WTC11 (cell line): ENCODE measurements at regions not wholly inside any gene's neighbourhood (a gene's known extent, or its start where the extent isn't known, plus 50 kb on each side); places are given as distances from the start of the nearest gene placed in this dataset.

Experiments
- ESRRA ChIP-seq: sonication (generic); formaldehyde crosslinking; IDR thresholded peaks from 2 replicates; pipeline ENCODE4 v1.8.1; 2022; ENCODE audit warnings: mild to moderate bottlenecking, missing genetic modification reagents, borderline replicate concordance
- RELA ChIP-seq: sonication (generic); formaldehyde crosslinking; IDR thresholded peaks from 2 replicates; pipeline ENCODE4 v1.8.1; 2022; ENCODE audit warnings: missing genetic modification reagents, mild to moderate bottlenecking, borderline replicate concordance
- ZNF263 ChIP-seq: sonication (generic); formaldehyde crosslinking; IDR thresholded peaks from 2 replicates; pipeline ENCODE4 v1.8.1; 2022; ENCODE audit warnings: low read depth, mild to moderate bottlenecking, moderate library complexity, missing genetic modification reagents
- TF ChIP-seq, protein P1 (sequence below): fragments of 200-600 bp; IDR thresholded peaks from 2 replicates; pipeline ENCODE4 v1.8.0; 2022; ENCODE audit warnings: antibody characterized with exemption
- TF ChIP-seq, protein P2 (sequence below): sonication (generic); formaldehyde crosslinking; IDR thresholded peaks from 2 replicates; pipeline ENCODE4 v1.8.1; 2023; ENCODE audit warnings: mild to moderate bottlenecking, missing genetic modification reagents
- TF ChIP-seq, protein P3 (sequence below): sonication (generic); formaldehyde crosslinking; IDR thresholded peaks from 2 replicates; pipeline ENCODE4 v1.8.0; 2022; ENCODE audit warnings: missing genetic modification reagents
- TF ChIP-seq, protein P4 (sequence below): sonication (generic); formaldehyde crosslinking; IDR thresholded peaks from 2 replicates; pipeline ENCODE4 v1.8.0; 2023; ENCODE audit warnings: missing genetic modification reagents, mild to moderate bottlenecking, borderline replicate concordance

DNA sequence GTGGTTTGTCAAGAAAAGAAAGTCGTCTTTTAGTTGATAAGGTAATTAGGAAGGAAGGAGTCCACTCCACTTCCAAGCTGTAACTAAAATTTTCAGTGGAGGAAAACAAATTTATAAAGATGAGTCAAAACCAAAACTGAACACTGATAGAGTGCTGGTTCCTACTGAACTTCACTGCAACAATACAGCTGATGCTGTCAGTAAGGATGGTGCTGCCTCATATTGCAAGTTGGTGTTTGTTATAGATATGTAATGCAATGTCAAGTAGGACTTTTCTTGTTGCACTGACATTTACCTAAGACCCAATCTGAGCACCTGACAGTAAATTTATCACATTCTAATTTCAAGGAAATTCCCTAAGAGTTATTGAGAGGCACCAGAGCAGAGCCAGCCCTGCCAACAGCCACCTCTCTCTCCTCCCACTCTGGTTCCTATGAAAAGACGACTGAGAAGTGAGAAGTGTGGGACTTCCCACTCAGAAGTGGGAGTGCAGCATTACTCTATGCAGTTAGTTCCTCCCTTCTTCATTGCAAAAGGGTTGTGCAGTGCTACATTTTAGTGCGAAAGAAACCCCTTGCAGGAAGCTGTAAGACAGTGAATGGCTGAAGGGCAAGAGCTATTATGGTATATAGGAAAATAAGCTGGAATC, 350.8 kb downstream of the NFIB start:
- TF ChIP-seq, protein P1, sequence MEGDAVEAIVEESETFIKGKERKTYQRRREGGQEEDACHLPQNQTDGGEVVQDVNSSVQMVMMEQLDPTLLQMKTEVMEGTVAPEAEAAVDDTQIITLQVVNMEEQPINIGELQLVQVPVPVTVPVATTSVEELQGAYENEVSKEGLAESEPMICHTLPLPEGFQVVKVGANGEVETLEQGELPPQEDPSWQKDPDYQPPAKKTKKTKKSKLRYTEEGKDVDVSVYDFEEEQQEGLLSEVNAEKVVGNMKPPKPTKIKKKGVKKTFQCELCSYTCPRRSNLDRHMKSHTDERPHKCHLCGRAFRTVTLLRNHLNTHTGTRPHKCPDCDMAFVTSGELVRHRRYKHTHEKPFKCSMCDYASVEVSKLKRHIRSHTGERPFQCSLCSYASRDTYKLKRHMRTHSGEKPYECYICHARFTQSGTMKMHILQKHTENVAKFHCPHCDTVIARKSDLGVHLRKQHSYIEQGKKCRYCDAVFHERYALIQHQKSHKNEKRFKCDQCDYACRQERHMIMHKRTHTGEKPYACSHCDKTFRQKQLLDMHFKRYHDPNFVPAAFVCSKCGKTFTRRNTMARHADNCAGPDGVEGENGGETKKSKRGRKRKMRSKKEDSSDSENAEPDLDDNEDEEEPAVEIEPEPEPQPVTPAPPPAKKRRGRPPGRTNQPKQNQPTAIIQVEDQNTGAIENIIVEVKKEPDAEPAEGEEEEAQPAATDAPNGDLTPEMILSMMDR: no peak
- TF ChIP-seq ZNF263 (CRISPR knock-in tag) (no peak), RELA (no peak), ESRRA (CRISPR knock-in tag) (no peak)
- TF ChIP-seq, protein P2, sequence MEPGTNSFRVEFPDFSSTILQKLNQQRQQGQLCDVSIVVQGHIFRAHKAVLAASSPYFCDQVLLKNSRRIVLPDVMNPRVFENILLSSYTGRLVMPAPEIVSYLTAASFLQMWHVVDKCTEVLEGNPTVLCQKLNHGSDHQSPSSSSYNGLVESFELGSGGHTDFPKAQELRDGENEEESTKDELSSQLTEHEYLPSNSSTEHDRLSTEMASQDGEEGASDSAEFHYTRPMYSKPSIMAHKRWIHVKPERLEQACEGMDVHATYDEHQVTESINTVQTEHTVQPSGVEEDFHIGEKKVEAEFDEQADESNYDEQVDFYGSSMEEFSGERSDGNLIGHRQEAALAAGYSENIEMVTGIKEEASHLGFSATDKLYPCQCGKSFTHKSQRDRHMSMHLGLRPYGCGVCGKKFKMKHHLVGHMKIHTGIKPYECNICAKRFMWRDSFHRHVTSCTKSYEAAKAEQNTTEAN: no peak
- TF ChIP-seq, protein P3, sequence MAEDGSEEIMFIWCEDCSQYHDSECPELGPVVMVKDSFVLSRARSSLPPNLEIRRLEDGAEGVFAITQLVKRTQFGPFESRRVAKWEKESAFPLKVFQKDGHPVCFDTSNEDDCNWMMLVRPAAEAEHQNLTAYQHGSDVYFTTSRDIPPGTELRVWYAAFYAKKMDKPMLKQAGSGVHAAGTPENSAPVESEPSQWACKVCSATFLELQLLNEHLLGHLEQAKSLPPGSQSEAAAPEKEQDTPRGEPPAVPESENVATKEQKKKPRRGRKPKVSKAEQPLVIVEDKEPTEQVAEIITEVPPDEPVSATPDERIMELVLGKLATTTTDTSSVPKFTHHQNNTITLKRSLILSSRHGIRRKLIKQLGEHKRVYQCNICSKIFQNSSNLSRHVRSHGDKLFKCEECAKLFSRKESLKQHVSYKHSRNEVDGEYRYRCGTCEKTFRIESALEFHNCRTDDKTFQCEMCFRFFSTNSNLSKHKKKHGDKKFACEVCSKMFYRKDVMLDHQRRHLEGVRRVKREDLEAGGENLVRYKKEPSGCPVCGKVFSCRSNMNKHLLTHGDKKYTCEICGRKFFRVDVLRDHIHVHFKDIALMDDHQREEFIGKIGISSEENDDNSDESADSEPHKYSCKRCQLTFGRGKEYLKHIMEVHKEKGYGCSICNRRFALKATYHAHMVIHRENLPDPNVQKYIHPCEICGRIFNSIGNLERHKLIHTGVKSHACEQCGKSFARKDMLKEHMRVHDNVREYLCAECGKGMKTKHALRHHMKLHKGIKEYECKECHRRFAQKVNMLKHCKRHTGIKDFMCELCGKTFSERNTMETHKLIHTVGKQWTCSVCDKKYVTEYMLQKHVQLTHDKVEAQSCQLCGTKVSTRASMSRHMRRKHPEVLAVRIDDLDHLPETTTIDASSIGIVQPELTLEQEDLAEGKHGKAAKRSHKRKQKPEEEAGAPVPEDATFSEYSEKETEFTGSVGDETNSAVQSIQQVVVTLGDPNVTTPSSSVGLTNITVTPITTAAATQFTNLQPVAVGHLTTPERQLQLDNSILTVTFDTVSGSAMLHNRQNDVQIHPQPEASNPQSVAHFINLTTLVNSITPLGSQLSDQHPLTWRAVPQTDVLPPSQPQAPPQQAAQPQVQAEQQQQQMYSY (CRISPR knock-in tag): no peak
- TF ChIP-seq, protein P4, sequence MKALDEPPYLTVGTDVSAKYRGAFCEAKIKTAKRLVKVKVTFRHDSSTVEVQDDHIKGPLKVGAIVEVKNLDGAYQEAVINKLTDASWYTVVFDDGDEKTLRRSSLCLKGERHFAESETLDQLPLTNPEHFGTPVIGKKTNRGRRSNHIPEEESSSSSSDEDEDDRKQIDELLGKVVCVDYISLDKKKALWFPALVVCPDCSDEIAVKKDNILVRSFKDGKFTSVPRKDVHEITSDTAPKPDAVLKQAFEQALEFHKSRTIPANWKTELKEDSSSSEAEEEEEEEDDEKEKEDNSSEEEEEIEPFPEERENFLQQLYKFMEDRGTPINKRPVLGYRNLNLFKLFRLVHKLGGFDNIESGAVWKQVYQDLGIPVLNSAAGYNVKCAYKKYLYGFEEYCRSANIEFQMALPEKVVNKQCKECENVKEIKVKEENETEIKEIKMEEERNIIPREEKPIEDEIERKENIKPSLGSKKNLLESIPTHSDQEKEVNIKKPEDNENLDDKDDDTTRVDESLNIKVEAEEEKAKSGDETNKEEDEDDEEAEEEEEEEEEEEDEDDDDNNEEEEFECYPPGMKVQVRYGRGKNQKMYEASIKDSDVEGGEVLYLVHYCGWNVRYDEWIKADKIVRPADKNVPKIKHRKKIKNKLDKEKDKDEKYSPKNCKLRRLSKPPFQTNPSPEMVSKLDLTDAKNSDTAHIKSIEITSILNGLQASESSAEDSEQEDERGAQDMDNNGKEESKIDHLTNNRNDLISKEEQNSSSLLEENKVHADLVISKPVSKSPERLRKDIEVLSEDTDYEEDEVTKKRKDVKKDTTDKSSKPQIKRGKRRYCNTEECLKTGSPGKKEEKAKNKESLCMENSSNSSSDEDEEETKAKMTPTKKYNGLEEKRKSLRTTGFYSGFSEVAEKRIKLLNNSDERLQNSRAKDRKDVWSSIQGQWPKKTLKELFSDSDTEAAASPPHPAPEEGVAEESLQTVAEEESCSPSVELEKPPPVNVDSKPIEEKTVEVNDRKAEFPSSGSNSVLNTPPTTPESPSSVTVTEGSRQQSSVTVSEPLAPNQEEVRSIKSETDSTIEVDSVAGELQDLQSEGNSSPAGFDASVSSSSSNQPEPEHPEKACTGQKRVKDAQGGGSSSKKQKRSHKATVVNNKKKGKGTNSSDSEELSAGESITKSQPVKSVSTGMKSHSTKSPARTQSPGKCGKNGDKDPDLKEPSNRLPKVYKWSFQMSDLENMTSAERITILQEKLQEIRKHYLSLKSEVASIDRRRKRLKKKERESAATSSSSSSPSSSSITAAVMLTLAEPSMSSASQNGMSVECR (CRISPR knock-in tag): no peak
